Heart right ventricle (tissue), 16 donors: ENCODE measurements at regions not wholly inside any gene's neighbourhood (a gene's known extent, or its start where the extent isn't known, plus 50 kb on each side); places are given as distances from the start of the nearest gene placed in this dataset.

ENCODE experiments used
- ATAC-seq, 8 donors: fragments of 200-7000 bp; cut with Tn5 transposase; one replicate each; pipeline ENCODE4 v1.9.1; 2020; ENCODE audit warnings: mild to moderate bottlenecking in 8 of 8, moderate library complexity in 8 of 8, moderate number of reproducible peaks in 1 of 8
- DNase-seq, 2 donors: peaks; one replicate each; pipeline ENCODE4 v3.0.0-alpha.2; 2020
- H3K27ac ChIP-seq, 10 donors: fragments of 200-600 bp; sonication (generic) in 2 of 10; one replicate each; pipeline versions ENCODE4 v1.5.0 to v1.8.0; 2020 to 2022; ENCODE audit warnings: mild to moderate bottlenecking in 3 of 10
- H3K27me3 ChIP-seq, 7 donors: fragments of 200-600 bp; one replicate each; pipeline ENCODE4 v1.8.0; 2021 to 2022; ENCODE audit warnings: mild to moderate bottlenecking in 2 of 7
- H3K36me3 ChIP-seq, 9 donors: fragments of 200-600 bp; sonication (generic) in 1 of 9; one replicate each; pipeline versions ENCODE4 v1.5.0 to v1.8.0; 2020 to 2022; ENCODE audit warnings: mild to moderate bottlenecking in 2 of 9
- H3K4me1 ChIP-seq, 9 donors: fragments of 200-600 bp; sonication (generic) in 1 of 9; one replicate each; pipeline versions ENCODE4 v1.5.0 to v1.8.0; 2020 to 2022; ENCODE audit warnings: mild to moderate bottlenecking in 4 of 9
- H3K4me3 ChIP-seq, 10 donors: fragments of 200-600 bp; sonication (generic) in 2 of 10; one replicate each; pipeline versions ENCODE4 v1.5.0 to v1.8.0; 2020 to 2022; ENCODE audit warnings: mild to moderate bottlenecking in 7 of 10, moderate library complexity in 2 of 10
- H3K9me3 ChIP-seq, 11 donors: fragments of 200-600 bp in 10 of 11; sonication (generic) in 2 of 11; one replicate each; pipeline versions ENCODE4 v1.5.0 to v1.8.0; 2013 to 2022; ENCODE audit warnings: mild to moderate bottlenecking in 2 of 11, control low read depth in 1 of 11, moderate library complexity in 1 of 11
- CTCF ChIP-seq, 9 donors: fragments of 200-600 bp; sonication (generic) in 2 of 9; IDR thresholded peaks; one replicate each; pipeline versions ENCODE4 v1.5.0 to v1.8.0; 2021 to 2022; ENCODE audit warnings: antibody characterized with exemption in 9 of 9, mild to moderate bottlenecking in 5 of 9, moderate library complexity in 1 of 9
- WGBS, 2 donors: extraction: QIAGEN DNeasy Blood & Tissue Kit; methylation state at CpG; one replicate each; pipeline ENCODE4 v1.1.7; 2013; ENCODE audit warnings: inconsistent platforms in 1 of 2; 5-methylcytosine and 5-hydroxymethylcytosine counted together
- intact Hi-C, 10 donors: fragments of 100-400 bp; cut with DNase I; formaldehyde crosslinking; loops; one replicate each; pipeline versions ENCODE4 v1.11.1 to v1.14.2; 2022
- donor health status: Arrhythmogenic right ventricular cardiomyopathy.
- donor health status: ischemic (EF 13 %, LVEDD 7.1; RV severe dilation, severe dysfunction).
- donor health status: healthy with polysubstance abuse.
- donor health status: DM: no; HTN: yes; CAD: no.
- donor health status: DM: no; HTN: no; CAD: no.
- donor health status: ischemic (EF 25% LVEDD 6.9; RV normal size, moderate dysfunction).
- donor health status: ischemic (EF 25% LVEDD 5.7; RV mildly dilated, moderate dysfunction).
- donor health status: healthy.
- donor health status: DM: yes; HTN: yes; CAD: no.
- donor health status: Ischemic cardiomyopathy.
- donor health status: ischemic (EF 35%, LVEDD 5.7; RV mildly dilated, moderate dysfunction).
- donor health status: nonischemic (EF 11% LVEDD 7.7; RV severe dilation, severe dysfunction).
- donor health status: DM: yes; HTN: yes; CAD: no.
- donor health status: PGD.
- donor health status: ischemic (EF 29% LVEDD 5.4; RV normal size, mild dysfunction).
- donor health status: nonischemic (EF 23%, LVEDD 6.1; RV moderate dilation, normal function).

GRCh38 chr4:176882206-176882605 is 89.5 kb upstream of the VEGFC start:
- DNase-seq (no peak), ATAC-seq (no peak)
- Histone ChIP-seq H3K36me3 (no peaks in the 10 kb centered on the region), H3K4me1 (no peaks in the 10 kb centered on the region), H3K9me3 (no peaks in the 10 kb centered on the region), H3K4me3 (no peak overlapping the region), H3K27ac (no peak overlapping the region), H3K27me3 (no peaks in the 10 kb centered on the region)
- intact Hi-C loops: no loop called here
- 71 to 75% methylated on average over 2 of the region's 2 CpGs for WGBS, 2 donors
- no peak for TF ChIP-seq CTCF (IDR thresholded peaks at IDR 0.05)

- no peak for ATAC-seq
- 40 to 64% methylated on average over 7 of the region's 7 CpGs for WGBS, 2 donors
- intact Hi-C loops: no loop called here
Observed at GRCh38 chr4:176883108-176883550, 90.4 kb upstream of the VEGFC start.

GRCh38 chr4:176883681-176884418 is 91.1 kb upstream of the VEGFC start:
- no peaks in the 10 kb centered on the region for H3K27me3 ChIP-seq
- no peaks in the 10 kb centered on the region for H3K9me3 ChIP-seq
- no peak overlapping the region for H3K27ac ChIP-seq
- TF ChIP-seq CTCF (IDR thresholded peaks at IDR 0.05): no peak
- no peaks in the 10 kb centered on the region for H3K36me3 ChIP-seq
- no peaks in the 10 kb centered on the region for H3K4me1 ChIP-seq
- H3K4me3 ChIP-seq: no peak overlapping the region
- WGBS, 2 donors: 60 to 67% methylated on average over 6 of the region's 6 CpGs
- ATAC-seq (peak in 1 of 8 donors; percentile 35), DNase-seq (no peak)
- intact Hi-C loops: no loop called here

More at GRCh38 chr4:176883108-176883550, 90.4 kb upstream of the VEGFC start:
- DNase-seq: no peak
- no peak for TF ChIP-seq CTCF (IDR thresholded peaks at IDR 0.05)
- no peaks in the 10 kb centered on the region for H3K27me3 ChIP-seq
- H3K4me3 ChIP-seq: no peak overlapping the region
- no peaks in the 10 kb centered on the region for H3K4me1 ChIP-seq
- no peak overlapping the region for H3K27ac ChIP-seq
- no peaks in the 10 kb centered on the region for H3K36me3 ChIP-seq
- no peaks in the 10 kb centered on the region for H3K9me3 ChIP-seq

GRCh38 chr4:176885224-176885623 is 92.5 kb upstream of the VEGFC start:
- 87 to 88% methylated on average over 2 of the region's 2 CpGs for WGBS, 2 donors
- H3K36me3 ChIP-seq: no peaks in the 10 kb centered on the region
- intact Hi-C loops: no loop called here
- no peaks in the 10 kb centered on the region for H3K4me1 ChIP-seq
- no peaks in the 10 kb centered on the region for H3K27me3 ChIP-seq
- no peak for TF ChIP-seq CTCF (IDR thresholded peaks at IDR 0.05)
- no peak overlapping the region for H3K4me3 ChIP-seq
- H3K9me3 ChIP-seq: no peaks in the 10 kb centered on the region
- ATAC-seq (no peak), DNase-seq (no peak)
- no peak overlapping the region for H3K27ac ChIP-seq
